ENCODE measurements at regions not wholly inside any gene's neighbourhood (a gene's known extent, or its start where the extent isn't known, plus 50 kb on each side); places are given as distances from the start of the nearest gene placed in this dataset.

GRCh38 chr12:17371491-17372215 is 718.3 kb downstream of the RERGL start:
- DNase-seq: no peak
- no peaks in the 10 kb centered on the region for H3K27me3 Mint-ChIP-seq
- H3K4me1 Mint-ChIP-seq: no peaks in the 10 kb centered on the region
- H3K9me3 Mint-ChIP-seq: peaks cover 5% of the 10 kb centered on the region
- POLR2A ChIA-PET: no interaction called here
- no peak overlapping the region for H3K27ac Mint-ChIP-seq
- H3K4me3 Mint-ChIP-seq: no peak overlapping the region
- ATAC-seq (ENCODE audit: low read depth): no peak
- no peaks in the 10 kb centered on the region for H3K36me3 Mint-ChIP-seq

- Mint-ChIP-seq H3K9me3 (peaks cover 5% of the 10 kb centered on the region), H3K4me1 (no peaks in the 10 kb centered on the region), H3K36me3 (no peaks in the 10 kb centered on the region), H3K27me3 (no peaks in the 10 kb centered on the region), H3K4me3 (no peak overlapping the region), H3K27ac (no peak overlapping the region)
- no peak for DNase-seq
- POLR2A ChIA-PET: no interaction called here
- ATAC-seq (ENCODE audit: low read depth): no peak
These were observed 719.4 kb downstream of the RERGL start for GRCh38 chr12:17370621-17371020.

GRCh38 chr12:17369556-17369955 is 720.4 kb downstream of the RERGL start:
- peaks cover 5% of the 10 kb centered on the region for H3K9me3 Mint-ChIP-seq
- POLR2A ChIA-PET: no interaction called here
- no peak overlapping the region for H3K4me3 Mint-ChIP-seq
- no peaks in the 10 kb centered on the region for H3K36me3 Mint-ChIP-seq
- H3K27ac Mint-ChIP-seq: no peak overlapping the region
- no peak for DNase-seq
- H3K27me3 Mint-ChIP-seq: no peaks in the 10 kb centered on the region
- H3K4me1 Mint-ChIP-seq: no peaks in the 10 kb centered on the region
- ATAC-seq (ENCODE audit: low read depth): no peak

- no peak for DNase-seq
- POLR2A ChIA-PET: no interaction called here
- no peak overlapping the region for H3K4me3 Mint-ChIP-seq
- ATAC-seq (ENCODE audit: low read depth): no peak
- H3K9me3 Mint-ChIP-seq: no peaks in the 10 kb centered on the region
- H3K4me1 Mint-ChIP-seq: no peaks in the 10 kb centered on the region
- H3K27ac Mint-ChIP-seq: no peak overlapping the region
- no peaks in the 10 kb centered on the region for H3K27me3 Mint-ChIP-seq
- H3K36me3 Mint-ChIP-seq: no peaks in the 10 kb centered on the region
These were observed 728.8 kb downstream of the RERGL start for GRCh38 chr12:17361224-17361623.

DNA sequence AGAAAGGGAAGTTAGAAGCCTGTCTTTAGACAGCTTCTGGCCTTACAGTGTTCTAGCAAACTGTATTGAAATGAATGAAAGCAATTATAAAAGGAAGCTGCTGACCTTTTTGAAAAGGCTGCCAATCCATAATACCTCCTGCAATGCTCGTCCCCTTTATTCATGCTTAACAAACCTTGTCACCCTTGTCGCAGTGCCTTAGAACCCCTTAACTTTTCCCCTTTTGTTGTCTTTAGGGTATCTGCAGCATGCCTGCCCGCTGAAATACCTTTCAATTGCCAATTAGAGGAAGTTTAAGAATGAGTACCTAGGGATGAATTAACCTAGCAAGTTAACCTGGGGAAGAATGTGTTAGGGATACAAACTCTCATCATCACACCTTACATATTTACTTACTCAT is 731.2 kb downstream of the RERGL start:
- no peak overlapping the region for H3K4me3 Mint-ChIP-seq
- H3K4me1 Mint-ChIP-seq: no peaks in the 10 kb centered on the region
- H3K9me3 Mint-ChIP-seq: no peaks in the 10 kb centered on the region
- POLR2A ChIA-PET: no interaction called here
- no peak overlapping the region for H3K27ac Mint-ChIP-seq
- no peaks in the 10 kb centered on the region for H3K36me3 Mint-ChIP-seq
- no peaks in the 10 kb centered on the region for H3K27me3 Mint-ChIP-seq
- ATAC-seq (ENCODE audit: low read depth) (no peak), DNase-seq (no peak)

GRCh38 chr12:17357396-17357795 is 732.6 kb downstream of the RERGL start:
- no peak for ATAC-seq (ENCODE audit: low read depth)
- Mint-ChIP-seq H3K4me3 (no peak overlapping the region), H3K4me1 (no peaks in the 10 kb centered on the region), H3K9me3 (no peaks in the 10 kb centered on the region), H3K36me3 (no peaks in the 10 kb centered on the region), H3K27ac (no peak overlapping the region), H3K27me3 (no peaks in the 10 kb centered on the region)
- POLR2A ChIA-PET: no interaction called here
- no peak for DNase-seq

- Mint-ChIP-seq H3K36me3 (no peaks in the 10 kb centered on the region), H3K27ac (no peak overlapping the region), H3K4me1 (no peaks in the 10 kb centered on the region), H3K4me3 (no peak overlapping the region), H3K27me3 (no peaks in the 10 kb centered on the region), H3K9me3 (peaks cover 1% of the 10 kb centered on the region)
- ATAC-seq (ENCODE audit: low read depth) (no peak), DNase-seq (no peak)
- POLR2A ChIA-PET: no interaction called here
These were observed 737.8 kb downstream of the RERGL start for GRCh38 chr12:17352164-17352563.

GRCh38 chr12:17348311-17348710 is 741.7 kb downstream of the RERGL start:
- POLR2A ChIA-PET: no interaction called here
- Mint-ChIP-seq H3K4me1 (no peaks in the 10 kb centered on the region), H3K9me3 (peaks cover 2% of the 10 kb centered on the region), H3K4me3 (no peak overlapping the region), H3K27me3 (no peaks in the 10 kb centered on the region), H3K27ac (no peak overlapping the region), H3K36me3 (no peaks in the 10 kb centered on the region)
- DNase-seq: no peak
- no peak for ATAC-seq (ENCODE audit: low read depth)

GRCh38 chr12:17344649-17345048 is 738.7 kb upstream of the LMO3 start:
- no peaks in the 10 kb centered on the region for H3K27me3 Mint-ChIP-seq
- H3K9me3 Mint-ChIP-seq: peaks cover 5% of the 10 kb centered on the region
- no peak for ATAC-seq (ENCODE audit: low read depth)
- no peak for DNase-seq
- H3K4me3 Mint-ChIP-seq: no peak overlapping the region
- POLR2A ChIA-PET: no interaction called here
- no peaks in the 10 kb centered on the region for H3K4me1 Mint-ChIP-seq
- no peak overlapping the region for H3K27ac Mint-ChIP-seq
- no peaks in the 10 kb centered on the region for H3K36me3 Mint-ChIP-seq

- POLR2A ChIA-PET: no interaction called here
- Mint-ChIP-seq H3K36me3 (no peaks in the 10 kb centered on the region), H3K27me3 (no peaks in the 10 kb centered on the region), H3K9me3 (peaks cover 6% of the 10 kb centered on the region), H3K4me1 (no peaks in the 10 kb centered on the region), H3K4me3 (no peak overlapping the region), H3K27ac (no peak overlapping the region)
- ATAC-seq (ENCODE audit: low read depth) (no peak), DNase-seq (no peak)
These were observed 736.5 kb upstream of the LMO3 start for GRCh38 chr12:17342381-17342961.

DNA sequence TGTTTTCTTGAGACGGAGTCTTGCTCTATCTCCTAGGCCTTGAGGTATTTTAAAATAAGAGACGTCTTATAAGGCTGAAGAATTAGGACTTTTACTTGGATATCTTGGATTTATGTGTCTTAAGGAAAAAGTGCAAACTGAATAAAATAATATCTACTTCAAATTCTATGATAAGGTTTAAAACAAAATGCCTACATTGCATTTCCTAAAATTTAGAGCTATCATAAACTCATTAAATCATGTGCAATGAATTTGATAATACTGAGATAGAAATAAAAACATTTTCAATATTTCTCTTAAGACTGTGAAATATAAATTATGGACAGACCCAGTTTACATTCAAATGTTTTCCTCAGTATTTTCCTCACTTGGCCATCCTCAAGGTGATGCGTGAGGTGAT is 729.5 kb upstream of the LMO3 start:
- Mint-ChIP-seq H3K27me3 (no peaks in the 10 kb centered on the region), H3K4me3 (no peak overlapping the region), H3K4me1 (no peaks in the 10 kb centered on the region), H3K27ac (no peak overlapping the region), H3K9me3 (peaks cover 8% of the 10 kb centered on the region), H3K36me3 (no peaks in the 10 kb centered on the region)
- no peak for ATAC-seq (ENCODE audit: low read depth)
- POLR2A ChIA-PET: no interaction called here
- no peak for DNase-seq

DNA sequence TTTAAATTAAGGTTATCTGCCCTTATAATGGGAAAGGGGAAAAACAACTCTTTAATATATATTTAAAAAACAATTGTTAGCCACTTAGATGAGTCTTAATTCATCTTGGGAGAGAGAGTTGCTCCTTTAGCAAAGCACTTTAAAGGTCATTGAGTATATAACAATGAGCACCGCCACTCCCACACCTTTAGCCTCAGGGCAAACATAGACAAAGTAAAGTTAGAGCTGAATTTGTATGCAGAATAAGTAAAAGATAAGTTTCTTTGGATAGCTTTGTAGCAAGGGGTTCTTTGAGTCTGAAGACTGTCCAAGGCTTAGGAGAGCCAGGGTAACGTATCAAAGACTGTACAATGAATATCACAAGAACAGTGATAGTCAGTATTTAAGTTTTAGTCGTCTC is 728.8 kb upstream of the LMO3 start:
- Mint-ChIP-seq H3K27me3 (no peaks in the 10 kb centered on the region), H3K4me1 (no peaks in the 10 kb centered on the region), H3K27ac (no peak overlapping the region), H3K9me3 (peaks cover 8% of the 10 kb centered on the region), H3K4me3 (no peak overlapping the region), H3K36me3 (no peaks in the 10 kb centered on the region)
- no peak for DNase-seq
- POLR2A ChIA-PET: no interaction called here
- no peak for ATAC-seq (ENCODE audit: low read depth)

DNA sequence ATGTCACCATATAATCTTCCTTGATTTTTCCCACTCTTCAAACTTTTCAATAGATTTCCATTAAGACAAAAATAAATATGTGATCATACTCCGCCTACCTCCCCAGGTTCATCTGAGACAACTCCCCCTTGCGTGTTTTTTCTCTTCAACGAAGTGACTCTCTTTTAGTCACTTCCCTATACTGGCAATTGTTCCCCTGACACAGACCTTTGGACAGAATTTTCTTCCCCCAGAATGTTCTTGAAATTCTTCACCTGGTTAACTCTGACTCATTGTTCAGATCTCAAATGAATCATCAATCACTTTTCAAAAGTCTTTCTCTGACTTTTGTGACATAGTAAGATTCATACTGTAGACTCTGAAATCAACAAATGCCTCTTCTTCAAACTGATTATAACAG is 727.3 kb upstream of the LMO3 start:
- Mint-ChIP-seq H3K4me1 (no peaks in the 10 kb centered on the region), H3K9me3 (peaks cover 6% of the 10 kb centered on the region), H3K27ac (no peak overlapping the region), H3K4me3 (no peak overlapping the region), H3K27me3 (no peaks in the 10 kb centered on the region), H3K36me3 (no peaks in the 10 kb centered on the region)
- no peak for ATAC-seq (ENCODE audit: low read depth)
- no peak for DNase-seq
- POLR2A ChIA-PET: no interaction called here

- DNase-seq (no peak), ATAC-seq (ENCODE audit: low read depth) (no peak)
- H3K36me3 Mint-ChIP-seq: no peaks in the 10 kb centered on the region
- H3K27me3 Mint-ChIP-seq: no peaks in the 10 kb centered on the region
- H3K4me1 Mint-ChIP-seq: no peaks in the 10 kb centered on the region
- H3K27ac Mint-ChIP-seq: no peak overlapping the region
- peaks cover 7% of the 10 kb centered on the region for H3K9me3 Mint-ChIP-seq
- no peak overlapping the region for H3K4me3 Mint-ChIP-seq
- POLR2A ChIA-PET: no interaction called here
These were observed 720.7 kb upstream of the LMO3 start for GRCh38 chr12:17326649-17327048.

- Mint-ChIP-seq H3K9me3 (peaks cover 19% of the 10 kb centered on the region), H3K27me3 (no peaks in the 10 kb centered on the region), H3K4me1 (no peaks in the 10 kb centered on the region), H3K27ac (no peak overlapping the region), H3K36me3 (no peaks in the 10 kb centered on the region), H3K4me3 (no peak overlapping the region)
- POLR2A ChIA-PET: no interaction called here
- no peak for DNase-seq
- no peak for ATAC-seq (ENCODE audit: low read depth)
These were observed 716.1 kb upstream of the LMO3 start for GRCh38 chr12:17322090-17322489.
